Hepatocyte (in vitro differentiated cells): ENCODE measurements at regions not wholly inside any gene's neighbourhood (a gene's known extent, or its start where the extent isn't known, plus 50 kb on each side); places are given as distances from the start of the nearest gene placed in this dataset.

Source experiments
- DNase-seq: peaks from one replicate; pipeline ENCODE4 v3.0.0-alpha.2; 2016; ENCODE audit warnings: low spot score
- H2AFZ ChIP-seq: fragments of 200-600 bp; sonication (generic); 2 replicates; pipeline ENCODE4 v1.6.0; 2016; ENCODE audit warnings: antibody characterized with exemption, mild to moderate bottlenecking
- H3K27ac ChIP-seq: fragments of 200-600 bp; sonication (generic); 2 replicates; pipeline ENCODE4 v1.5.1; 2016; ENCODE audit warnings: mild to moderate bottlenecking
- H3K27me3 ChIP-seq: fragments of 200-600 bp; sonication (generic); 2 replicates; pipeline ENCODE4 v1.6.1; 2016
- H3K36me3 ChIP-seq: fragments of 200-600 bp; sonication (generic); replicated peaks from 2 replicates; pipeline ENCODE4 v1.5.1; 2016; ENCODE audit warnings: low read depth; ENCODE audit not compliant: insufficient read depth
- H3K4me1 ChIP-seq: fragments of 200-600 bp; sonication (generic); 2 replicates; pipeline ENCODE4 v1.5.1; 2016; ENCODE audit warnings: mild to moderate bottlenecking, moderate library complexity; ENCODE audit not compliant: insufficient read depth
- H3K4me2 ChIP-seq: fragments of 200-600 bp; sonication (generic); 2 replicates; pipeline ENCODE4 v1.6.0; 2016
- H3K4me3 ChIP-seq: fragments of 200-600 bp; sonication (generic); 2 replicates; pipeline ENCODE4 v1.5.1; 2016; ENCODE audit warnings: mild to moderate bottlenecking
- H3K79me2 ChIP-seq: fragments of 200-600 bp; sonication (generic); 2 replicates; pipeline ENCODE4 v1.6.0; 2017; ENCODE audit warnings: mild to moderate bottlenecking
- H3K9me2 ChIP-seq: fragments of 200-600 bp; sonication (generic); replicated peaks from 2 replicates; pipeline ENCODE4 v1.6.0; 2017; ENCODE audit warnings: mild to moderate bottlenecking; ENCODE audit not compliant: insufficient read depth
- H3K9me3 ChIP-seq: fragments of 200-600 bp; sonication (generic); 2 replicates; pipeline ENCODE4 v1.5.1; 2016; ENCODE audit warnings: low read depth, mild to moderate bottlenecking
- H4K20me1 ChIP-seq: fragments of 200-600 bp; sonication (generic); 2 replicates; pipeline ENCODE4 v1.6.0; 2016; ENCODE audit warnings: mild to moderate bottlenecking; ENCODE audit not compliant: insufficient read depth, poor library complexity, severe bottlenecking
- CTCF ChIP-seq: fragments of 200-600 bp; sonication (generic); IDR thresholded peaks from 2 replicates; pipeline ENCODE4 v1.5.1; 2016; ENCODE audit warnings: antibody characterized with exemption, mild to moderate bottlenecking; ENCODE audit not compliant: poor library complexity
- EZH2 ChIP-seq: fragments of 200-600 bp; sonication (generic); IDR thresholded peaks from 2 replicates; pipeline ENCODE4 v1.6.1; 2016; ENCODE audit warnings: antibody characterized with exemption, mild to moderate bottlenecking, borderline replicate concordance
- EZH2phosphoT487 ChIP-seq: fragments of 200-600 bp; sonication (generic); IDR thresholded peaks from one replicate; pipeline ENCODE4 v1.6.1; 2018; ENCODE audit warnings: antibody characterized with exemption, mild to moderate bottlenecking, low read depth, moderate library complexity; ENCODE audit not compliant: unreplicated experiment, severe bottlenecking
- WGBS: methylation state at CpG from one replicate; pipeline ENCODE4 v1.1.6; 2016; ENCODE audit warnings: low lambda C conversion rate; ENCODE audit errors: missing lambda C conversion rate; 5-methylcytosine and 5-hydroxymethylcytosine counted together

GRCh38 chr18:44245019-44245418, 435.7 kb upstream of the SETBP1 start:
- TF ChIP-seq CTCF: no peak
- TF ChIP-seq EZH2: no peak
- no peak for TF ChIP-seq EZH2phosphoT487
- Histone ChIP-seq H2AFZ (no peak overlapping the region), H3K36me3 (no peaks in the 10 kb centered on the region), H3K79me2 (no peaks in the 10 kb centered on the region), H4K20me1 (no peaks in the 10 kb centered on the region), H3K27ac (no peak overlapping the region), H3K4me1 (peaks cover 7% of the 10 kb centered on the region), H3K9me2 (no peaks in the 10 kb centered on the region), H3K4me3 (no peak overlapping the region), H3K27me3 (no peaks in the 10 kb centered on the region), H3K9me3 (no peaks in the 10 kb centered on the region), H3K4me2 (no peak overlapping the region)
- WGBS: 56% methylated on average over 3 of the region's 3 CpGs
- no peak for DNase-seq

- 76% methylated on average over 2 of the region's 2 CpGs for WGBS
Measured at GRCh38 chr18:44246001-44246400, 434.7 kb upstream of the SETBP1 start.

GRCh38 chr18:44258086-44258485, 422.6 kb upstream of the SETBP1 start:
- Histone ChIP-seq H3K27me3 (no peaks in the 10 kb centered on the region), H3K9me2 (no peaks in the 10 kb centered on the region), H3K4me2 (no peak overlapping the region), H4K20me1 (no peaks in the 10 kb centered on the region), H2AFZ (no peak overlapping the region), H3K4me1 (no peaks in the 10 kb centered on the region), H3K36me3 (no peaks in the 10 kb centered on the region), H3K9me3 (no peaks in the 10 kb centered on the region), H3K4me3 (no peak overlapping the region), H3K79me2 (no peaks in the 10 kb centered on the region), H3K27ac (no peak overlapping the region)
- no peak for DNase-seq
- TF ChIP-seq CTCF (no peak), EZH2 (no peak), EZH2phosphoT487 (no peak)

More at GRCh38 chr18:44246001-44246400, 434.7 kb upstream of the SETBP1 start:
- Histone ChIP-seq H3K27ac (peak overlapping the region; percentile 61), H3K9me2 (no peaks in the 10 kb centered on the region), H3K4me3 (no peak overlapping the region), H3K27me3 (no peaks in the 10 kb centered on the region), H3K36me3 (no peaks in the 10 kb centered on the region), H3K4me1 (peaks cover 7% of the 10 kb centered on the region), H3K79me2 (no peaks in the 10 kb centered on the region), H3K9me3 (no peaks in the 10 kb centered on the region), H2AFZ (no peak overlapping the region), H3K4me2 (no peak overlapping the region), H4K20me1 (no peaks in the 10 kb centered on the region)
- no peak for TF ChIP-seq EZH2
- no peak for TF ChIP-seq EZH2phosphoT487
- TF ChIP-seq CTCF: no peak
- DNase-seq: peak; percentile 13

- TF ChIP-seq CTCF (no peak), EZH2phosphoT487 (no peak), EZH2 (no peak)
- Histone ChIP-seq H3K36me3 (no peaks in the 10 kb centered on the region), H3K9me2 (no peaks in the 10 kb centered on the region), H3K4me1 (no peaks in the 10 kb centered on the region), H3K4me2 (no peak overlapping the region), H3K27me3 (no peaks in the 10 kb centered on the region), H4K20me1 (no peaks in the 10 kb centered on the region), H3K79me2 (no peaks in the 10 kb centered on the region), H3K27ac (no peak overlapping the region), H3K9me3 (no peaks in the 10 kb centered on the region), H3K4me3 (no peak overlapping the region), H2AFZ (no peak overlapping the region)
- no peak for DNase-seq
Measured at GRCh38 chr18:44258576-44258975, 422.1 kb upstream of the SETBP1 start.
